Thyroid gland (tissue), 4 donors: ENCODE measurements at regions not wholly inside any gene's neighbourhood (a gene's known extent, or its start where the extent isn't known, plus 50 kb on each side); places are given as distances from the start of the nearest gene placed in this dataset. TPM values are rescaled to one million over a fixed set of nuclear protein-coding genes. Genes with fewer than 3 reads are reported as not detected.

Source experiments
- DNase-seq, 2 donors: peaks; one replicate each; pipeline ENCODE4 v3.0.0-alpha.2; 2019
- H3K27ac ChIP-seq, 3 donors: fragments of 200-600 bp; sonication (generic); 1 replicate in 2 of 3; 2 replicates in 1 of 3; pipeline ENCODE4 v1.5.1; 2016 to 2019; ENCODE audit warnings: mild to moderate bottlenecking in 1 of 3, moderate library complexity in 1 of 3
- H3K27me3 ChIP-seq: fragments of 200-600 bp; sonication (generic); one replicate; pipeline ENCODE4 v1.5.1; 2019
- H3K36me3 ChIP-seq, 2 donors: fragments of 200-600 bp; sonication (generic); one replicate each; pipeline ENCODE4 v1.5.1; 2016 to 2019
- H3K4me1 ChIP-seq, 2 donors: fragments of 200-600 bp; sonication (generic); one replicate each; pipeline ENCODE4 v1.5.1; 2017 to 2019
- H3K4me3 ChIP-seq, 3 donors: fragments of 200-600 bp; sonication (generic); replicated peaks in 1 of 3; 1 replicate in 2 of 3; 2 replicates in 1 of 3; pipeline ENCODE4 v1.5.1; 2016; ENCODE audit warnings: mild to moderate bottlenecking in 1 of 3
- H3K9me3 ChIP-seq: fragments of 200-600 bp; sonication (generic); one replicate; pipeline ENCODE4 v1.5.1; 2017
- CTCF ChIP-seq, 6 experiments: fragments of 200-600 bp in 3 of 6; fragments of 450-650 bp in 3 of 6; sonication (generic) in 3 of 6; IDR thresholded peaks; one replicate each; pipeline ENCODE4 v1.5.1; 2016 to 2019; ENCODE audit warnings: antibody characterized with exemption in 6 of 6, mild to moderate bottlenecking in 2 of 6, inconsistent platforms in 1 of 6, moderate library complexity in 1 of 6
- POLR2A ChIP-seq, 2 donors: fragments of 450-650 bp; IDR thresholded peaks; one replicate each; pipeline ENCODE4 v1.6.1; 2017; ENCODE audit warnings: antibody characterized with exemption in 2 of 2, mild to moderate bottlenecking in 2 of 2, moderate library complexity in 1 of 2
- WGBS, 2 donors: methylation state at CpG; one replicate each; pipeline ENCODE4 v1.1.5; 2017; 5-methylcytosine and 5-hydroxymethylcytosine counted together
- intact Hi-C: fragments of 100-400 bp; cut with DNase I; formaldehyde crosslinking; loops from one replicate; pipeline ENCODE4 v1.15.1; 2023
- small RNA-seq: library from RNA; depleted of rRNA; stranded (forward); fragments of <200 nt; gene quantifications from one replicate; pipeline ENCODE3, GENCODE V24; 2016

GRCh38 chr9:104022083-104022482 is 72.0 kb upstream of the SMC2 start:
- Histone ChIP-seq H3K27me3 (no peaks in the 10 kb centered on the region), H3K36me3 (no peaks in the 10 kb centered on the region), H3K4me1 (no peaks in the 10 kb centered on the region), H3K4me3 (no peak overlapping the region), H3K9me3 (no peaks in the 10 kb centered on the region), H3K27ac (no peak overlapping the region)
- intact Hi-C loops, result no loop called here
- no peak for TF ChIP-seq POLR2A (IDR thresholded peaks at IDR 0.05)
- TF ChIP-seq CTCF (IDR thresholded peaks at IDR 0.05), result no peak
- DNase-seq, result no peak

GRCh38 chr9:104025104-104025503 is 69.0 kb upstream of the SMC2 start:
- H3K9me3 ChIP-seq, result no peaks in the 10 kb centered on the region
- H3K36me3 ChIP-seq, result no peaks in the 10 kb centered on the region
- no peaks in the 10 kb centered on the region for H3K27me3 ChIP-seq
- no peak overlapping the region for H3K27ac ChIP-seq
- no peaks in the 10 kb centered on the region for H3K4me1 ChIP-seq
- 90 to 94% methylated on average over 2 of the region's 2 CpGs for WGBS, 2 donors
- H3K4me3 ChIP-seq, result no peak overlapping the region
- intact Hi-C loops, result no loop called here
- no peak for DNase-seq
- TF ChIP-seq POLR2A (IDR thresholded peaks at IDR 0.05) (no peak), CTCF (IDR thresholded peaks at IDR 0.05) (no peak)

GRCh38 chr9:104025945-104026344 is 68.2 kb upstream of the SMC2 start:
- 54 to 57% methylated on average over 2 of the region's 2 CpGs for WGBS, 2 donors
- Histone ChIP-seq H3K36me3 (no peaks in the 10 kb centered on the region), H3K27me3 (no peaks in the 10 kb centered on the region), H3K9me3 (no peaks in the 10 kb centered on the region), H3K27ac (no peak overlapping the region), H3K4me1 (no peaks in the 10 kb centered on the region), H3K4me3 (no peak overlapping the region)
- DNase-seq, result no peak
- TF ChIP-seq CTCF (IDR thresholded peaks at IDR 0.05) (no peak), POLR2A (IDR thresholded peaks at IDR 0.05) (no peak)
- intact Hi-C loops, result no loop called here

GRCh38 chr9:104027295-104027694 is 66.8 kb upstream of the SMC2 start:
- WGBS, 2 donors, result 54 to 55% methylated on average over 5 of the region's 5 CpGs
- intact Hi-C loops, result no loop called here
- no peak for DNase-seq

GRCh38 chr9:104028827-104029226 is 65.3 kb upstream of the SMC2 start:
- H3K9me3 ChIP-seq, result no peaks in the 10 kb centered on the region
- TF ChIP-seq CTCF (IDR thresholded peaks at IDR 0.05) (no peak), POLR2A (IDR thresholded peaks at IDR 0.05) (no peak)
- no peak overlapping the region for H3K4me3 ChIP-seq
- no peaks in the 10 kb centered on the region for H3K27me3 ChIP-seq
- no peaks in the 10 kb centered on the region for H3K4me1 ChIP-seq
- no peak for DNase-seq
- 85 to 87% methylated on average over 4 of the region's 4 CpGs for WGBS, 2 donors
- intact Hi-C loops, result no loop called here
- no peaks in the 10 kb centered on the region for H3K36me3 ChIP-seq
- H3K27ac ChIP-seq, result no peak overlapping the region

More at GRCh38 chr9:104027295-104027694, 66.8 kb upstream of the SMC2 start:
- Histone ChIP-seq H3K36me3 (no peaks in the 10 kb centered on the region), H3K4me1 (no peaks in the 10 kb centered on the region), H3K27me3 (no peaks in the 10 kb centered on the region), H3K27ac (no peak overlapping the region), H3K4me3 (no peak overlapping the region), H3K9me3 (no peaks in the 10 kb centered on the region)
- TF ChIP-seq POLR2A (IDR thresholded peaks at IDR 0.05) (no peak), CTCF (IDR thresholded peaks at IDR 0.05) (no peak)

Small RNA genes in the stretch of these regions (small RNA-seq; reads per million reads assigned to genes)
- not detected for gene RNA5SP291
